22Rv1 (cell line): ENCODE measurements at regions not wholly inside any gene's neighbourhood (a gene's known extent, or its start where the extent isn't known, plus 50 kb on each side); places are given as distances from the start of the nearest gene placed in this dataset.

Source experiments
- CTCF ChIP-seq: fragments of 450-650 bp; IDR thresholded peaks from 2 replicates; pipeline ENCODE4 v1.5.1; 2017; ENCODE audit warnings: mild to moderate bottlenecking
- ZFX ChIP-seq: fragments of 450-650 bp; IDR thresholded peaks from 2 replicates; pipeline ENCODE4 v1.6.1; 2017; ENCODE audit warnings: antibody characterized with exemption, borderline replicate concordance

- no peak for TF ChIP-seq CTCF
- no peak for TF ChIP-seq ZFX
Measured at GRCh38 chr10:62996925-62997324, 136.2 kb upstream of the NRBF2 start.
